IMR-90 (cell line): ENCODE measurements at regions not wholly inside any gene's neighbourhood (a gene's known extent, or its start where the extent isn't known, plus 50 kb on each side); places are given as distances from the start of the nearest gene placed in this dataset.

Experiments
- CTCF ChIP-seq: conservative IDR thresholded peaks from 2 replicates; pipeline ENCODE4 v1.5.1; 2012; ENCODE audit warnings: mild to moderate bottlenecking, low read depth, low read length, improper control_type of control experiment
- POLR2A ChIP-seq: IDR thresholded peaks from 2 replicates; pipeline ENCODE4 v1.6.1; 2012; ENCODE audit warnings: mild to moderate bottlenecking, low read depth, low read length
- USF2 ChIP-seq: fragments of 150-350 bp; IDR thresholded peaks from 2 replicates; pipeline ENCODE4 v1.6.1; 2017; ENCODE audit warnings: mild to moderate bottlenecking, antibody characterized with exemption, low read length, low read depth

GRCh38 chr4:132540268-132540667, 608.8 kb upstream of the PCDH10 start:
- TF ChIP-seq POLR2A (no peak), USF2 (no peak), CTCF (no peak)
